ENCODE measurements at regions not wholly inside any gene's neighbourhood (a gene's known extent, or its start where the extent isn't known, plus 50 kb on each side); places are given as distances from the start of the nearest gene placed in this dataset.
"Not testable (repeated sequence)": the region's sequence is repeated elsewhere in the genome, so short reads cannot be mapped to it uniquely, and the experiment has no call there.

DNA sequence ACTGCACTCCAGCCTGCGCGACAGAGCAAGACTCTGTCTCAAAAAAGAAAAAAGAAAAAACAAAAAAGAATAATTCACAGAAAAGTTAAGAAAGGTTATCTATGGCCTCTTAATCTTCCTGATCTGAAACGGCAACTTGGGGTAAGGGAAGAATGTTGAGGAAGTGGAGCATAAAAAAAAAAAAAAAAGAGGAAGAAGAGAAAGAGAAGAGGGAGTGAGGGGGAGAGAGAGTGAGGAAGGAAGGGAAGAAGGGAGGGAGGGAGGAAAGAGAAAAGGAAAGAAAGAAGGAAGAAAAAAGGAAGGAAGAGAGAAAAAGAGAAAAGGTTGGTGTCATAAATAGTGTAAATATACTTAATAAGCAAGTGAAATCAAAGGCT, 68.9 kb upstream of the NCOA3 start:
- 82% methylated on average over 3 of the region's 3 CpGs for WGBS
- Histone ChIP-seq H3K4me3 (ENCODE audit: low read depth in 1 of 3, low read length in 3 of 3) (no peak overlapping the region), H3K9me3 (ENCODE audit: control insufficient read depth in 4 of 4, low read length in 3 of 4) (peaks cover 0 to 3% (median under 1%) of the 10 kb centered on the region in 4 donors), H3K27ac (ENCODE audit: low read depth in 1 of 2, low read length in 2 of 2) (no peak overlapping the region), H3K27me3 (ENCODE audit: control insufficient read depth in 4 of 4, insufficient read depth in 4 of 4, low read length in 3 of 4) (no peaks in the 10 kb centered on the region), H3K36me3 (ENCODE audit: control insufficient read depth in 4 of 4, insufficient read depth in 3 of 4, low read depth in 1 of 4, low read length in 3 of 4) (no peaks in the 10 kb centered on the region), H3K9ac (ENCODE audit: low read depth in 1 of 2, low read length in 2 of 2) (no peak overlapping the region), H3K4me1 (ENCODE audit: control insufficient read depth in 4 of 4, insufficient read depth in 4 of 4, low read length in 3 of 4) (no peaks in the 10 kb centered on the region)
- no peak for TF ChIP-seq GABPA (IDR thresholded peaks at IDR 0.05 in 1 of 2, conservative IDR thresholded peaks at IDR 0.05 in 1 of 2)
- DNase-seq (ENCODE audit: low spot score): no peak

DNA sequence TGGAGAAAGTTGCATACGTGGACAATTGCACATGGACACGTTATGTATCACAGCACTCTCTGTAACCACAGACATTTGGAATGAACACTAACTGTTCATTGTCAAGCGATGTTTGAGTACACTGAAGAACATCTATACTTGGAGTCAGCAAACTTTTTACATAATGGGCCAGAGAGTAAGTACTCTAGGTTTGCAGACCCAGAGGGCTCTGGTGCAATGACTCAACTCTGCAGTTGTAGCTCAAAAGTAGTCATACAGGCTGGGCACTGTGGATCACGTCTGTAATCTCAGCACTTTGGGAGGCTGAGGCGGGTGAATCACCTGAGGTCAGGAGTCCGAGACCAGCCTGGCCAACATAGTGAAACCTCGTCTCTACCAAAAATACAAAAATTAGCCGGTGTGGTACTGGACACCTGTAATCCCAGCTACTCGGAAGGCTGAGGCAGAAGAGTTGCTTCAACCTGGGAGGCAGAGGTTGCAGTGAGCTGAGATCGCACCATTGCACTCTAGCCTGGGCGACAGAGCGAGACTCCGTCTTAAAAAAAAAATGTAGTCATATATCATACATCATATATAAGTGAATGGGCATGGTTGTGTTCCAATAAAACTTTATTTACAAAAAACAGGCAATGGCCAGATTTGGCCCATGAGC, 67.4 kb upstream of the NCOA3 start:
- not testable (repeated sequence) for H3K9me3 ChIP-seq (ENCODE audit: control insufficient read depth in 4 of 4, low read length in 3 of 4); H3K9ac ChIP-seq (ENCODE audit: low read depth in 1 of 2, low read length in 2 of 2); H3K27ac ChIP-seq (ENCODE audit: low read depth in 1 of 2, low read length in 2 of 2); H3K36me3 ChIP-seq (ENCODE audit: control insufficient read depth in 4 of 4, insufficient read depth in 3 of 4, low read depth in 1 of 4, low read length in 3 of 4); H3K27me3 ChIP-seq (ENCODE audit: control insufficient read depth in 4 of 4, insufficient read depth in 4 of 4, low read length in 3 of 4); H3K4me1 ChIP-seq (ENCODE audit: control insufficient read depth in 4 of 4, insufficient read depth in 4 of 4, low read length in 3 of 4); DNase-seq (ENCODE audit: low spot score); H3K4me3 ChIP-seq (ENCODE audit: low read depth in 1 of 3, low read length in 3 of 3)
- 94% methylated on average over 13 of the region's 13 CpGs for WGBS

DNA sequence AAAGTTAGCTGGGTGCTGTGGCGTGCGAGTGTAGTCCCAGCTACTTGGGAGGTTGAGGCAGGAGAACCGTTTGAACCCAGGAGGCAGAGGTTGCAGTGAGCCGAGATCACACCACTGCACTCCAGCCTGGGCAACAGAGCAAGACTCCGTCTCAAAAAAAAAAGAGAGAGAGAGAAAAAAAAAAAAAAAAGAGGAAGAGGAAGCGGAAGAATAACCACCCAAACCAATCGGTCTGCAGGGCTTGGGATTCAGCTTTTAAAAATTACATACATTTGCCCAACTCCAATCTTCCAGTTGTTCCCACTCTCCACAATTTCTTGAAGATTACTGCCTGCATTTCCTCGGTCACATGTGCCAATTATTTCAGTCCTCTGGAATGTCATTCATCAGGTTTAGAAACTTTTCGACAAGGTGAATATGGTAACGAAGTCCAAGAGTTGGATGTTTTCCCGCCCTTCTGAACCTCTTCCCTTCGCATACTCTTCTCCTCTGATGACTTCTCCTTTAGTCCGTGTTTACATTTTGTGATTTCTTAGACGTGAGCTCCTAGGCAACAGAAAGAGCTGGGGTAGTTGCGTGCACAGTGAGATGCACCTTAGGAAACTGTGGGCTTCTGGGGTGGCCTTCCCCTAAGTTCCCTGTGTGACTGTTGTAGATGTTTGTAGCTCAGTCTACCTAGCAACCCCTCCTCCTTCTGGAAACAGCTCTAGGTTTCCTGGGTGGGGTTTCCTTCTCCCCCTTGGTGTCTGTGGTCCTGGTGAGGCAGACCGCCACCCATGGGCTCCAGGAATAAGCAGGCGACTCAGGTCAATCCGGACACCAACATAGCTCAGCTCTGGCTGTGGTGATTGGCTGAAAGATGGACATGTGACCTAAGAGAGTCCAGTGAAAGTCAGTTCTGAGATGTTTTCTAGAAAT, 63.0 kb upstream of the NCOA3 start:
- 86% methylated on average over 18 of the region's 18 CpGs for WGBS
- TF ChIP-seq, protein P1, sequence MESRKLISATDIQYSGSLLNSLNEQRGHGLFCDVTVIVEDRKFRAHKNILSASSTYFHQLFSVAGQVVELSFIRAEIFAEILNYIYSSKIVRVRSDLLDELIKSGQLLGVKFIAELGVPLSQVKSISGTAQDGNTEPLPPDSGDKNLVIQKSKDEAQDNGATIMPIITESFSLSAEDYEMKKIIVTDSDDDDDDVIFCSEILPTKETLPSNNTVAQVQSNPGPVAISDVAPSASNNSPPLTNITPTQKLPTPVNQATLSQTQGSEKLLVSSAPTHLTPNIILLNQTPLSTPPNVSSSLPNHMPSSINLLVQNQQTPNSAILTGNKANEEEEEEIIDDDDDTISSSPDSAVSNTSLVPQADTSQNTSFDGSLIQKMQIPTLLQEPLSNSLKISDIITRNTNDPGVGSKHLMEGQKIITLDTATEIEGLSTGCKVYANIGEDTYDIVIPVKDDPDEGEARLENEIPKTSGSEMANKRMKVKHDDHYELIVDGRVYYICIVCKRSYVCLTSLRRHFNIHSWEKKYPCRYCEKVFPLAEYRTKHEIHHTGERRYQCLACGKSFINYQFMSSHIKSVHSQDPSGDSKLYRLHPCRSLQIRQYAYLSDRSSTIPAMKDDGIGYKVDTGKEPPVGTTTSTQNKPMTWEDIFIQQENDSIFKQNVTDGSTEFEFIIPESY (IDR thresholded peaks at IDR 0.05): no peak
- no peak for TF ChIP-seq EGR1 (IDR thresholded peaks at IDR 0.05; ENCODE audit: low read depth in 2 of 2)
- TF ChIP-seq JUND (IDR thresholded peaks at IDR 0.05): no peak
- TF ChIP-seq RXRA (IDR thresholded peaks at IDR 0.05): no peak
- TF ChIP-seq FOXA2 (IDR thresholded peaks at IDR 0.05): no peak

GRCh38 chr20:47440857-47441773, 60.6 kb upstream of the NCOA3 start:
- H3K4me1 ChIP-seq (ENCODE audit: control insufficient read depth in 4 of 4, insufficient read depth in 4 of 4, low read length in 3 of 4): no peaks in the 10 kb centered on the region
- H3K9me3 ChIP-seq (ENCODE audit: control insufficient read depth in 4 of 4, low read length in 3 of 4): no peaks in the 10 kb centered on the region
- no peak overlapping the region for H3K27ac ChIP-seq (ENCODE audit: low read depth in 1 of 2, low read length in 2 of 2)
- no peaks in the 10 kb centered on the region for H3K36me3 ChIP-seq (ENCODE audit: control insufficient read depth in 4 of 4, insufficient read depth in 3 of 4, low read depth in 1 of 4, low read length in 3 of 4)
- no peaks in the 10 kb centered on the region for H3K27me3 ChIP-seq (ENCODE audit: control insufficient read depth in 4 of 4, insufficient read depth in 4 of 4, low read length in 3 of 4)
- no peak overlapping the region for H3K4me3 ChIP-seq (ENCODE audit: low read depth in 1 of 3, low read length in 3 of 3)
- TF ChIP-seq, protein P1 (IDR thresholded peaks at IDR 0.05): no peak
- TF ChIP-seq RXRA (IDR thresholded peaks at IDR 0.05) (no peak), JUND (IDR thresholded peaks at IDR 0.05) (no peak), MAX (IDR thresholded peaks at IDR 0.05) (no peak), HNF4G (IDR thresholded peaks at IDR 0.05) (no peak), CTCF (IDR thresholded peaks at IDR 0.05; ENCODE audit: low read depth, low read length, missing input control) (no peak), FOXA2 (IDR thresholded peaks at IDR 0.05) (no peak), YY1 (IDR thresholded peaks at IDR 0.05) (no peak), HNF4A (conservative IDR thresholded peaks at IDR 0.05) (no peak), FOXA1 (IDR thresholded peaks at IDR 0.05) (no peak)
- DNase-seq (ENCODE audit: low spot score): no peak
- WGBS: 76% methylated on average over 7 of the region's 7 CpGs
- H3K9ac ChIP-seq (ENCODE audit: low read depth in 1 of 2, low read length in 2 of 2): no peak overlapping the region

More for the DNA sequence above, 63.0 kb upstream of the NCOA3 start:
- Histone ChIP-seq H3K9me3 (ENCODE audit: control insufficient read depth in 4 of 4, low read length in 3 of 4) (no peaks in the 10 kb centered on the region), H3K4me1 (ENCODE audit: control insufficient read depth in 4 of 4, insufficient read depth in 4 of 4, low read length in 3 of 4) (no peaks in the 10 kb centered on the region), H3K4me3 (ENCODE audit: low read depth in 1 of 3, low read length in 3 of 3) (no peak overlapping the region), H3K9ac (ENCODE audit: low read depth in 1 of 2, low read length in 2 of 2) (no peak overlapping the region), H3K36me3 (ENCODE audit: control insufficient read depth in 4 of 4, insufficient read depth in 3 of 4, low read depth in 1 of 4, low read length in 3 of 4) (no peaks in the 10 kb centered on the region), H3K27ac (ENCODE audit: low read depth in 1 of 2, low read length in 2 of 2) (no peak overlapping the region), H3K27me3 (ENCODE audit: control insufficient read depth in 4 of 4, insufficient read depth in 4 of 4, low read length in 3 of 4) (no peaks in the 10 kb centered on the region)
- no peak for DNase-seq (ENCODE audit: low spot score)

Data from liver (tissue), 8 donors.